Hepatocyte (in vitro differentiated cells): ENCODE measurements at regions not wholly inside any gene's neighbourhood (a gene's known extent, or its start where the extent isn't known, plus 50 kb on each side); places are given as distances from the start of the nearest gene placed in this dataset.

ENCODE experiments used
- DNase-seq: peaks from one replicate; pipeline ENCODE4 v3.0.0-alpha.2; 2016; ENCODE audit warnings: low spot score
- H2AFZ ChIP-seq: fragments of 200-600 bp; sonication (generic); 2 replicates; pipeline ENCODE4 v1.6.0; 2016; ENCODE audit warnings: antibody characterized with exemption, mild to moderate bottlenecking
- H3K27ac ChIP-seq: fragments of 200-600 bp; sonication (generic); 2 replicates; pipeline ENCODE4 v1.5.1; 2016; ENCODE audit warnings: mild to moderate bottlenecking
- H3K27me3 ChIP-seq: fragments of 200-600 bp; sonication (generic); 2 replicates; pipeline ENCODE4 v1.6.1; 2016
- H3K36me3 ChIP-seq: fragments of 200-600 bp; sonication (generic); replicated peaks from 2 replicates; pipeline ENCODE4 v1.5.1; 2016; ENCODE audit warnings: low read depth; ENCODE audit not compliant: insufficient read depth
- H3K4me1 ChIP-seq: fragments of 200-600 bp; sonication (generic); 2 replicates; pipeline ENCODE4 v1.5.1; 2016; ENCODE audit warnings: mild to moderate bottlenecking, moderate library complexity; ENCODE audit not compliant: insufficient read depth
- H3K4me2 ChIP-seq: fragments of 200-600 bp; sonication (generic); 2 replicates; pipeline ENCODE4 v1.6.0; 2016
- H3K4me3 ChIP-seq: fragments of 200-600 bp; sonication (generic); 2 replicates; pipeline ENCODE4 v1.5.1; 2016; ENCODE audit warnings: mild to moderate bottlenecking
- H3K79me2 ChIP-seq: fragments of 200-600 bp; sonication (generic); 2 replicates; pipeline ENCODE4 v1.6.0; 2017; ENCODE audit warnings: mild to moderate bottlenecking
- H3K9me2 ChIP-seq: fragments of 200-600 bp; sonication (generic); replicated peaks from 2 replicates; pipeline ENCODE4 v1.6.0; 2017; ENCODE audit warnings: mild to moderate bottlenecking; ENCODE audit not compliant: insufficient read depth
- H3K9me3 ChIP-seq: fragments of 200-600 bp; sonication (generic); 2 replicates; pipeline ENCODE4 v1.5.1; 2016; ENCODE audit warnings: low read depth, mild to moderate bottlenecking
- H4K20me1 ChIP-seq: fragments of 200-600 bp; sonication (generic); 2 replicates; pipeline ENCODE4 v1.6.0; 2016; ENCODE audit warnings: mild to moderate bottlenecking; ENCODE audit not compliant: insufficient read depth, poor library complexity, severe bottlenecking
- EZH2 ChIP-seq: fragments of 200-600 bp; sonication (generic); IDR thresholded peaks from 2 replicates; pipeline ENCODE4 v1.6.1; 2016; ENCODE audit warnings: antibody characterized with exemption, mild to moderate bottlenecking, borderline replicate concordance
- EZH2phosphoT487 ChIP-seq: fragments of 200-600 bp; sonication (generic); IDR thresholded peaks from one replicate; pipeline ENCODE4 v1.6.1; 2018; ENCODE audit warnings: antibody characterized with exemption, mild to moderate bottlenecking, low read depth, moderate library complexity; ENCODE audit not compliant: unreplicated experiment, severe bottlenecking
- WGBS: methylation state at CpG from one replicate; pipeline ENCODE4 v1.1.6; 2016; ENCODE audit warnings: low lambda C conversion rate; ENCODE audit errors: missing lambda C conversion rate; 5-methylcytosine and 5-hydroxymethylcytosine counted together
- TF ChIP-seq, protein P1 (sequence below): fragments of 200-600 bp; sonication (generic); IDR thresholded peaks from 2 replicates; pipeline ENCODE4 v1.5.1; 2016; ENCODE audit warnings: antibody characterized with exemption, mild to moderate bottlenecking; ENCODE audit not compliant: poor library complexity

DNA sequence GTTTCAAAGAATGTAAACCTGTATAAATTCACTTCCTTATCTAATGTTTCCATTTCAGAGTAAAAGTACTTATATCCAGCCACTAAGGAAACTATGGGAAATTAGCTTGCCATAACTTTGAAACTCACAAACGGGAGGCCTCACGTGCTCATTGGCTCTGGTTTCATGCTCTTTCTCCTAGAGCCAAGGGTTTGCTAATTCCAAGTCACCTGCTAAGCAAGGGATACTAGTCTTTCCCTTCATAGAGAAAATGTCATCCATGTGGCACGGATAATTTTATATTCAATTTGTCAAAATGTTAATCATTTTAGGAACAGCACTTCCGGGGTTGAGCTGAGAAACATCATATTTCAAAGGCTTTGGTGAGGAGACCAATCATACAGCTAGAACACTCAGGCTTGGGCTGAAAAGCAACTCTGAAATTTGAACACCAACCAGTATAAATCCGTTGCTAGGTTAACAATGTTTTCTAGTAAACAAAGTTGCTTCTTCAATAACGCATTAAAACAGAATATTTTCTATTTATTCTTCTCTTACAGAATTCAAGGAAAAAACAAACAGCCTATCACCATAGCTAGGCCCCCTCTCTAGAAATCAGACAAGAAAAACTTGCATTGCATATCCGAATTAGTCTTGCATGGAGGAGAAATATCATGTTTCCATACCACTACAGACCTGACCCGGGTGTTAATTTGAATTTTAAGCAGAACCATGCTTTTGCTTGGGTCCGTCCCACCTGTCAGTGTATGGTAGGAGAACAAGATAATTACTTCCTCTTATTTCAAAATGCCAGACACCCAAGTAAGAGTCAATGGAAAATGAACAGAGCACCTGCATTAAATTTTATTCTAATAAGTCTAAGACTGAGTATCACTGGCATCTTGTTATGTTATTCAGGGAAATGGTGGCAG is 196.1 kb upstream of the ESRRG start:
- Histone ChIP-seq H4K20me1 (no peaks in the 10 kb centered on the region), H3K4me1 (peaks cover 5% of the 10 kb centered on the region)

GRCh38 chr1:216916890-216917438 is 193.7 kb upstream of the ESRRG start:
- Histone ChIP-seq H3K4me3 (no peak overlapping the region), H3K9me2 (no peaks in the 10 kb centered on the region), H3K9me3 (no peaks in the 10 kb centered on the region), H3K36me3 (no peaks in the 10 kb centered on the region), H4K20me1 (no peaks in the 10 kb centered on the region), H3K27me3 (peaks cover 3% of the 10 kb centered on the region), H3K79me2 (no peaks in the 10 kb centered on the region), H2AFZ (no peak overlapping the region), H3K27ac (no peak overlapping the region), H3K4me2 (no peak overlapping the region), H3K4me1 (peaks cover 6% of the 10 kb centered on the region)
- TF ChIP-seq, protein P1, sequence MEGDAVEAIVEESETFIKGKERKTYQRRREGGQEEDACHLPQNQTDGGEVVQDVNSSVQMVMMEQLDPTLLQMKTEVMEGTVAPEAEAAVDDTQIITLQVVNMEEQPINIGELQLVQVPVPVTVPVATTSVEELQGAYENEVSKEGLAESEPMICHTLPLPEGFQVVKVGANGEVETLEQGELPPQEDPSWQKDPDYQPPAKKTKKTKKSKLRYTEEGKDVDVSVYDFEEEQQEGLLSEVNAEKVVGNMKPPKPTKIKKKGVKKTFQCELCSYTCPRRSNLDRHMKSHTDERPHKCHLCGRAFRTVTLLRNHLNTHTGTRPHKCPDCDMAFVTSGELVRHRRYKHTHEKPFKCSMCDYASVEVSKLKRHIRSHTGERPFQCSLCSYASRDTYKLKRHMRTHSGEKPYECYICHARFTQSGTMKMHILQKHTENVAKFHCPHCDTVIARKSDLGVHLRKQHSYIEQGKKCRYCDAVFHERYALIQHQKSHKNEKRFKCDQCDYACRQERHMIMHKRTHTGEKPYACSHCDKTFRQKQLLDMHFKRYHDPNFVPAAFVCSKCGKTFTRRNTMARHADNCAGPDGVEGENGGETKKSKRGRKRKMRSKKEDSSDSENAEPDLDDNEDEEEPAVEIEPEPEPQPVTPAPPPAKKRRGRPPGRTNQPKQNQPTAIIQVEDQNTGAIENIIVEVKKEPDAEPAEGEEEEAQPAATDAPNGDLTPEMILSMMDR = no peak
- TF ChIP-seq EZH2 = no peak
- TF ChIP-seq EZH2phosphoT487 = no peak
- DNase-seq = no peak
- 85% methylated on average over 6 of the region's 6 CpGs for WGBS

More for the DNA sequence above, 196.1 kb upstream of the ESRRG start:
- Histone ChIP-seq H3K27ac (no peak overlapping the region), H3K27me3 (peaks cover 3% of the 10 kb centered on the region), H2AFZ (no peak overlapping the region), H3K79me2 (no peaks in the 10 kb centered on the region), H3K9me2 (no peaks in the 10 kb centered on the region), H3K36me3 (no peaks in the 10 kb centered on the region), H3K4me2 (no peak overlapping the region), H3K4me3 (no peak overlapping the region), H3K9me3 (no peaks in the 10 kb centered on the region)
- TF ChIP-seq, protein P1 = no peak
- no peak for TF ChIP-seq EZH2
- TF ChIP-seq EZH2phosphoT487 = no peak
- 86% methylated on average over 9 of the region's 9 CpGs for WGBS
- DNase-seq = no peak

DNA sequence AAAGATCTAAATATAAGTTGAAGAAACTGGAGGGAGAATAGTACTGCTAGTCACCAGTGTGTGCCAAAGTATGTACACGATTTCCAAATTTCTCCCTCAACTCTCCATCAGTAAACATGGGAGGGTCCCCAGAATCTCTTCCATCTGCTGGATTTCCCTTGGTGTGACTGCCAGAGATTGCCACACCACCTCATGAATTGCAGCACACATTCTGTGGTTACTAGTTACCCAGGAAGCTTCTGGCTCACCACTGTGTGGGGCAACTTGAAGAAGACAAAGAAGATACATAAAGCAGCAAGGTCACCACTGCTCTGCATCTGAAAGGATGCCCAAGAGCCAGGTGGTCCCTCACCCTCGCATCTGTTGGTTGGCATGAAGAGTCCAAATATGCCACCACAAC is 191.7 kb upstream of the ESRRG start:
- no peak overlapping the region for H3K27ac ChIP-seq
- no peak overlapping the region for H2AFZ ChIP-seq
- H4K20me1 ChIP-seq = no peaks in the 10 kb centered on the region
- H3K79me2 ChIP-seq = no peaks in the 10 kb centered on the region
- H3K9me3 ChIP-seq = no peaks in the 10 kb centered on the region
- H3K36me3 ChIP-seq = no peaks in the 10 kb centered on the region
- H3K4me2 ChIP-seq = no peak overlapping the region
- no peak for DNase-seq
- H3K4me3 ChIP-seq = no peak overlapping the region
- H3K4me1 ChIP-seq = peaks cover 6% of the 10 kb centered on the region
- WGBS = 82% methylated on average over 2 of the region's 2 CpGs
- peaks cover 3% of the 10 kb centered on the region for H3K27me3 ChIP-seq
- no peaks in the 10 kb centered on the region for H3K9me2 ChIP-seq
- TF ChIP-seq, protein P1 = no peak
- TF ChIP-seq EZH2 (no peak), EZH2phosphoT487 (no peak)
